ENCODE measurements at regions not wholly inside any gene's neighbourhood (a gene's known extent, or its start where the extent isn't known, plus 50 kb on each side); places are given as distances from the start of the nearest gene placed in this dataset.

GRCh38 chr16:80028581-80029380, 428.2 kb upstream of the MAF start:
- Mint-ChIP-seq H3K9me3 (peaks cover 7% of the 10 kb centered on the region), H3K4me3 (no peak overlapping the region), H3K27ac (no peak overlapping the region), H3K36me3 (no peaks in the 10 kb centered on the region), H3K4me1 (peaks cover 18% of the 10 kb centered on the region), H3K27me3 (ENCODE audit: low read depth) (no peaks in the 10 kb centered on the region; the same call in 1 of the 2 replicates)
- no peak for ATAC-seq
- TF ChIP-seq ZNF416 (CRISPR knock-in tag; IDR thresholded peaks at IDR 0.05) (no peak), HMGA2 (CRISPR knock-in tag; IDR thresholded peaks at IDR 0.05) (no peak), RORB (CRISPR knock-in tag; IDR thresholded peaks at IDR 0.05) (no peak), ZMAT4 (CRISPR knock-in tag; IDR thresholded peaks at IDR 0.05) (no peak)
- TF ChIP-seq, protein P1, sequence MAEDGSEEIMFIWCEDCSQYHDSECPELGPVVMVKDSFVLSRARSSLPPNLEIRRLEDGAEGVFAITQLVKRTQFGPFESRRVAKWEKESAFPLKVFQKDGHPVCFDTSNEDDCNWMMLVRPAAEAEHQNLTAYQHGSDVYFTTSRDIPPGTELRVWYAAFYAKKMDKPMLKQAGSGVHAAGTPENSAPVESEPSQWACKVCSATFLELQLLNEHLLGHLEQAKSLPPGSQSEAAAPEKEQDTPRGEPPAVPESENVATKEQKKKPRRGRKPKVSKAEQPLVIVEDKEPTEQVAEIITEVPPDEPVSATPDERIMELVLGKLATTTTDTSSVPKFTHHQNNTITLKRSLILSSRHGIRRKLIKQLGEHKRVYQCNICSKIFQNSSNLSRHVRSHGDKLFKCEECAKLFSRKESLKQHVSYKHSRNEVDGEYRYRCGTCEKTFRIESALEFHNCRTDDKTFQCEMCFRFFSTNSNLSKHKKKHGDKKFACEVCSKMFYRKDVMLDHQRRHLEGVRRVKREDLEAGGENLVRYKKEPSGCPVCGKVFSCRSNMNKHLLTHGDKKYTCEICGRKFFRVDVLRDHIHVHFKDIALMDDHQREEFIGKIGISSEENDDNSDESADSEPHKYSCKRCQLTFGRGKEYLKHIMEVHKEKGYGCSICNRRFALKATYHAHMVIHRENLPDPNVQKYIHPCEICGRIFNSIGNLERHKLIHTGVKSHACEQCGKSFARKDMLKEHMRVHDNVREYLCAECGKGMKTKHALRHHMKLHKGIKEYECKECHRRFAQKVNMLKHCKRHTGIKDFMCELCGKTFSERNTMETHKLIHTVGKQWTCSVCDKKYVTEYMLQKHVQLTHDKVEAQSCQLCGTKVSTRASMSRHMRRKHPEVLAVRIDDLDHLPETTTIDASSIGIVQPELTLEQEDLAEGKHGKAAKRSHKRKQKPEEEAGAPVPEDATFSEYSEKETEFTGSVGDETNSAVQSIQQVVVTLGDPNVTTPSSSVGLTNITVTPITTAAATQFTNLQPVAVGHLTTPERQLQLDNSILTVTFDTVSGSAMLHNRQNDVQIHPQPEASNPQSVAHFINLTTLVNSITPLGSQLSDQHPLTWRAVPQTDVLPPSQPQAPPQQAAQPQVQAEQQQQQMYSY (CRISPR knock-in tag; IDR thresholded peaks at IDR 0.05) = 0 out of 2 replicates have a peak, but pooled peaks have one; percentile 26
- TF ChIP-seq, protein P2, sequence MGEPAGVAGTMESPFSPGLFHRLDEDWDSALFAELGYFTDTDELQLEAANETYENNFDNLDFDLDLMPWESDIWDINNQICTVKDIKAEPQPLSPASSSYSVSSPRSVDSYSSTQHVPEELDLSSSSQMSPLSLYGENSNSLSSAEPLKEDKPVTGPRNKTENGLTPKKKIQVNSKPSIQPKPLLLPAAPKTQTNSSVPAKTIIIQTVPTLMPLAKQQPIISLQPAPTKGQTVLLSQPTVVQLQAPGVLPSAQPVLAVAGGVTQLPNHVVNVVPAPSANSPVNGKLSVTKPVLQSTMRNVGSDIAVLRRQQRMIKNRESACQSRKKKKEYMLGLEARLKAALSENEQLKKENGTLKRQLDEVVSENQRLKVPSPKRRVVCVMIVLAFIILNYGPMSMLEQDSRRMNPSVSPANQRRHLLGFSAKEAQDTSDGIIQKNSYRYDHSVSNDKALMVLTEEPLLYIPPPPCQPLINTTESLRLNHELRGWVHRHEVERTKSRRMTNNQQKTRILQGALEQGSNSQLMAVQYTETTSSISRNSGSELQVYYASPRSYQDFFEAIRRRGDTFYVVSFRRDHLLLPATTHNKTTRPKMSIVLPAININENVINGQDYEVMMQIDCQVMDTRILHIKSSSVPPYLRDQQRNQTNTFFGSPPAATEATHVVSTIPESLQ (CRISPR knock-in tag; IDR thresholded peaks at IDR 0.05) = no peak
- TF ChIP-seq, protein P3, sequence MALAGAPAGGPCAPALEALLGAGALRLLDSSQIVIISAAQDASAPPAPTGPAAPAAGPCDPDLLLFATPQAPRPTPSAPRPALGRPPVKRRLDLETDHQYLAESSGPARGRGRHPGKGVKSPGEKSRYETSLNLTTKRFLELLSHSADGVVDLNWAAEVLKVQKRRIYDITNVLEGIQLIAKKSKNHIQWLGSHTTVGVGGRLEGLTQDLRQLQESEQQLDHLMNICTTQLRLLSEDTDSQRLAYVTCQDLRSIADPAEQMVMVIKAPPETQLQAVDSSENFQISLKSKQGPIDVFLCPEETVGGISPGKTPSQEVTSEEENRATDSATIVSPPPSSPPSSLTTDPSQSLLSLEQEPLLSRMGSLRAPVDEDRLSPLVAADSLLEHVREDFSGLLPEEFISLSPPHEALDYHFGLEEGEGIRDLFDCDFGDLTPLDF (CRISPR knock-in tag; IDR thresholded peaks at IDR 0.05) = no peak
- ChIA-PET POLR2A (interaction anchor here (0.5 to 0.7 kb wide), 2 partner anchors 377 to 507 kb away, joined by 3 to 4 read pairs; no protein-coding TSS in a partner anchor), CTCF (no interaction called here)
- DNase-seq (ENCODE audit: low spot score) = no peak

DNA sequence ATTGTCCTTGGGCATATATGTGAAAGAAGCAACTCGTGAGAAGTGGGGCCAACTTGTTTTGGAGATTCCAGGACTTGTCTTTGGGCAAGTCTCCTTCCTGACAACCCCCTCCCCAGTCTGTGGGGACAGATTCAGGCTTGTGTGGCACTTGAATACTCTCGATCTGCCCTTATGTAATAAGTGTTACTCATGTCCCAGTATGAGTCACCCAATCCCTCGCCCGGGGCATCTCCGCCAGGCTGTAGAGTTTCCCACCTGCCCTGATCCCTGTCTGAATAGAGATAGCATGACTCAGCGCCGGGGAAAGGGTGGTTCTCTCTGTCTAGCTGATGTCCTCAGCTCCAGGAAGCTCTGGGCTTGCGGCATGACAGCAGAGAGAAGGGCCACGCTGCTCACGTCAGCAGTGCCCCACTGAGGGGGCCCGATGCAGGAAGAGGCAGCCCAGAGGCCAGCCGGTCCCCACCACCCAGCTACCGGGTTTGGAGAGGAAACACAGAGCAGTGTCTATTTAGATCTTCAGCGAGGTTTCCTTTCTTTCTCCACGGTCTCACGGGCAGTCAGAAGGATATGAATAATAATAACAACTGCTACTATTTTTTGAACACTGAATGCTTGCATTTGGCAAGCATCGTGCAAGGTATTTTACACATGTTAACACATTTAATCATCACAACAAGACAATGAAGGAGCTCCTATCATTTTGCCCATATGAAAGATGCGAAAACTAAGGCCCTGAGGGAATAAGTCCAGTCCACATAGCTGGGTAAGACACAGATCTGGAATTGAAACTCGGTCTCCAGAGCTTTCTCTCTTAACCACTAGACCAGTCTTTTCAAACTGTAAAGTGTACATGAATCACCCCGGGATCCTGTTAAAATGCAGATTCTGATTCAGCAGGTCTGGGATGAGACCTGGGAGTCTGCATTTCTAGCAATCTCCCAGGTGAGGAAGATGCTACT, 426.7 kb upstream of the MAF start:
- CTCF ChIA-PET = no interaction called here
- Mint-ChIP-seq H3K27ac (no peak overlapping the region), H3K4me1 (peaks cover 18% of the 10 kb centered on the region), H3K27me3 (ENCODE audit: low read depth) (no peaks in the 10 kb centered on the region; the same call in 1 of the 2 replicates), H3K36me3 (no peaks in the 10 kb centered on the region), H3K4me3 (no peak overlapping the region), H3K9me3 (no peaks in the 10 kb centered on the region; the same call in 1 of the 2 replicates)
- ATAC-seq = peak; percentile 81
- POLR2A ChIA-PET = no interaction called here
- peak; percentile 11 for DNase-seq (ENCODE audit: low spot score)
- TF ChIP-seq, protein P4, sequence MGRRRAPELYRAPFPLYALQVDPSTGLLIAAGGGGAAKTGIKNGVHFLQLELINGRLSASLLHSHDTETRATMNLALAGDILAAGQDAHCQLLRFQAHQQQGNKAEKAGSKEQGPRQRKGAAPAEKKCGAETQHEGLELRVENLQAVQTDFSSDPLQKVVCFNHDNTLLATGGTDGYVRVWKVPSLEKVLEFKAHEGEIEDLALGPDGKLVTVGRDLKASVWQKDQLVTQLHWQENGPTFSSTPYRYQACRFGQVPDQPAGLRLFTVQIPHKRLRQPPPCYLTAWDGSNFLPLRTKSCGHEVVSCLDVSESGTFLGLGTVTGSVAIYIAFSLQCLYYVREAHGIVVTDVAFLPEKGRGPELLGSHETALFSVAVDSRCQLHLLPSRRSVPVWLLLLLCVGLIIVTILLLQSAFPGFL (CRISPR knock-in tag; IDR thresholded peaks at IDR 0.05; ENCODE audit: borderline replicate concordance) = no peak
- TF ChIP-seq ZNF423 (CRISPR knock-in tag; IDR thresholded peaks at IDR 0.05) (no peak), NR3C1 (CRISPR knock-in tag; conservative IDR thresholded peaks at IDR 0.05; ENCODE audit: low read depth) (no peak), GABPB1 (CRISPR knock-in tag; IDR thresholded peaks at IDR 0.05) (0 out of 2 replicates have a peak, but pooled peaks have one; percentile 18), TEAD1 (CRISPR knock-in tag; IDR thresholded peaks at IDR 0.05) (no peak)

Data from WTC11 (cell line).